HEK293 (cell line): ENCODE measurements at regions not wholly inside any gene's neighbourhood (a gene's known extent, or its start where the extent isn't known, plus 50 kb on each side); places are given as distances from the start of the nearest gene placed in this dataset.

Experiments used
- CTCF ChIA-PET: fragments of 350-600 bp; formaldehyde crosslinking; extraction: SDS; loops from one replicate; lab custom pipeline; 2021; ENCODE audit warnings: antibody characterized with exemption; lab: Yijun Ruan, JAX
- POLR2A ChIA-PET: fragments of 300-600 bp; formaldehyde crosslinking; extraction: SDS; loops from one replicate; lab custom pipeline; 2020; ENCODE audit warnings: antibody characterized with exemption, inconsistent platforms; lab: Yijun Ruan, JAX
- H3K27ac ChIP-seq: fragments of 200-500 bp; sonication (Bioruptor generic); 2 replicates; pipeline ENCODE4 v1.5.1; 2014; ENCODE audit warnings: low read depth, low read length, control low read depth, inconsistent platforms; ENCODE audit errors: extremely low read depth
- H3K36me3 ChIP-seq, 2 experiments: fragments of 200-500 bp in 1 of 2; sonication (Bioruptor generic) in 1 of 2; 1 replicate in 1 of 2; 2 replicates in 1 of 2; pipeline ENCODE4 v1.5.1; 2014 to 2017; ENCODE audit warnings: inconsistent platforms in 2 of 2, low read length in 2 of 2; ENCODE audit not compliant: control insufficient read depth in 2 of 2, insufficient read depth in 1 of 2
- H3K4me1 ChIP-seq: fragments of 200-500 bp; sonication (Bioruptor generic); 2 replicates; pipeline ENCODE4 v1.5.1; 2014; ENCODE audit warnings: mild to moderate bottlenecking, low read length, inconsistent platforms; ENCODE audit not compliant: control insufficient read depth, insufficient read depth
- H3K4me3 ChIP-seq: 2 replicates; pipeline ENCODE4 v1.5.1; 2011; ENCODE audit warnings: low read depth, mild to moderate bottlenecking, control low read depth, low read length, moderate library complexity
- H3K9me3 ChIP-seq: fragments of 200-500 bp; sonication (Bioruptor generic); 2 replicates; pipeline ENCODE4 v1.5.1; 2014; ENCODE audit warnings: low read depth, low read length, inconsistent platforms; ENCODE audit not compliant: control insufficient read depth, insufficient read depth
- EGR2 ChIP-seq: fragments of 450-650 bp; formaldehyde crosslinking; IDR thresholded peaks from 2 replicates; pipeline ENCODE4 v1.5.1; 2016; ENCODE audit warnings: low read depth, missing biosample characterization, missing genetic modification characterization
- HOXA7 ChIP-seq: sonication (generic); formaldehyde crosslinking; IDR thresholded peaks from 2 replicates; pipeline ENCODE4 v1.8.1; 2022; ENCODE audit warnings: missing genetic modification reagents, borderline replicate concordance
- IKZF3 ChIP-seq: fragments of 450-650 bp; IDR thresholded peaks from 2 replicates; pipeline ENCODE4 v1.5.0; 2018; ENCODE audit warnings: missing biosample characterization, mild to moderate bottlenecking, missing genetic modification characterization, moderate library complexity
- MZF1 ChIP-seq: fragments of 450-650 bp; formaldehyde crosslinking; IDR thresholded peaks from 2 replicates; pipeline ENCODE4 v1.5.1; 2017; ENCODE audit warnings: missing biosample characterization, missing genetic modification characterization, borderline replicate concordance
- PATZ1 ChIP-seq: fragments of 450-650 bp; formaldehyde crosslinking; IDR thresholded peaks from 2 replicates; pipeline ENCODE4 v1.5.1; 2016; ENCODE audit warnings: missing biosample characterization, missing genetic modification characterization
- RBAK ChIP-seq: fragments of 450-650 bp; formaldehyde crosslinking; IDR thresholded peaks from 2 replicates; pipeline ENCODE4 v1.5.1; 2016; ENCODE audit warnings: missing biosample characterization, missing genetic modification characterization
- YY1 ChIP-seq: fragments of 450-650 bp; formaldehyde crosslinking; IDR thresholded peaks from 2 replicates; pipeline ENCODE4 v1.5.1; 2018; ENCODE audit warnings: missing biosample characterization, missing genetic modification characterization
- ZBTB1 ChIP-seq: fragments of 450-650 bp; formaldehyde crosslinking; IDR thresholded peaks from 2 replicates; pipeline ENCODE4 v1.5.1; 2016; ENCODE audit warnings: missing biosample characterization, missing genetic modification characterization
- ZBTB20 ChIP-seq: fragments of 450-650 bp; formaldehyde crosslinking; IDR thresholded peaks from 2 replicates; pipeline ENCODE4 v1.5.1; 2016; ENCODE audit warnings: missing biosample characterization, missing genetic modification characterization
- ZFHX2 ChIP-seq: fragments of 450-650 bp; formaldehyde crosslinking; conservative IDR thresholded peaks from 2 replicates; pipeline ENCODE4 v1.5.1; 2016; ENCODE audit warnings: missing biosample characterization, missing genetic modification characterization
- ZIC2 ChIP-seq: fragments of 450-650 bp; formaldehyde crosslinking; IDR thresholded peaks from 2 replicates; pipeline ENCODE4 v1.5.1; 2016; ENCODE audit warnings: missing biosample characterization, missing genetic modification characterization
- ZNF16 ChIP-seq: fragments of 450-650 bp; formaldehyde crosslinking; IDR thresholded peaks from 2 replicates; pipeline ENCODE4 v1.5.1; 2016; ENCODE audit warnings: low read depth, missing biosample characterization, missing genetic modification characterization
- ZNF341 ChIP-seq: fragments of 450-650 bp; formaldehyde crosslinking; IDR thresholded peaks from 2 replicates; pipeline ENCODE4; 2016; ENCODE audit warnings: low read depth, missing biosample characterization, missing genetic modification characterization
- ZNF354C ChIP-seq: fragments of 450-650 bp; formaldehyde crosslinking; IDR thresholded peaks from 2 replicates; pipeline ENCODE4 v1.5.1; 2016; ENCODE audit warnings: missing biosample characterization, missing genetic modification characterization, low read depth, borderline replicate concordance
- ZNF398 ChIP-seq: fragments of 450-650 bp; formaldehyde crosslinking; IDR thresholded peaks from 2 replicates; pipeline ENCODE4 v1.5.1; 2017; ENCODE audit warnings: missing biosample characterization, missing genetic modification characterization
- ZNF514 ChIP-seq: fragments of 450-650 bp; formaldehyde crosslinking; IDR thresholded peaks from 2 replicates; pipeline ENCODE4 v1.5.1; 2016; ENCODE audit warnings: missing biosample characterization, missing genetic modification characterization
- ZNF555 ChIP-seq: fragments of 450-650 bp; formaldehyde crosslinking; conservative IDR thresholded peaks from 2 replicates; pipeline ENCODE4 v1.5.1; 2017; ENCODE audit warnings: missing biosample characterization, mild to moderate bottlenecking, missing genetic modification characterization, inconsistent platforms
- ZNF624 ChIP-seq: fragments of 450-650 bp; formaldehyde crosslinking; IDR thresholded peaks from 2 replicates; pipeline ENCODE4 v1.5.1; 2017; ENCODE audit warnings: missing biosample characterization, missing genetic modification characterization
- ZNF626 ChIP-seq: fragments of 450-650 bp; sonication (Bioruptor Pico); formaldehyde crosslinking; IDR thresholded peaks from 2 replicates; pipeline ENCODE4 v1.5.1; 2018; ENCODE audit warnings: missing biosample characterization, missing genetic modification characterization, inconsistent platforms
- ZNF629 ChIP-seq: fragments of 450-650 bp; formaldehyde crosslinking; IDR thresholded peaks from 2 replicates; pipeline ENCODE4 v1.5.1; 2017; ENCODE audit warnings: missing biosample characterization, missing genetic modification characterization
- ZNF792 ChIP-seq: fragments of 450-650 bp; formaldehyde crosslinking; IDR thresholded peaks from 2 replicates; pipeline ENCODE4 v1.5.1; 2016; ENCODE audit warnings: missing biosample characterization, missing genetic modification characterization
- TF ChIP-seq, protein P1 (sequence below): fragments of 450-650 bp; formaldehyde crosslinking; IDR thresholded peaks from 2 replicates; pipeline ENCODE4 v1.5.1; 2016; ENCODE audit warnings: missing biosample characterization, missing genetic modification characterization
- TF ChIP-seq, protein P2 (sequence below): fragments of 450-650 bp; formaldehyde crosslinking; IDR thresholded peaks from 2 replicates; pipeline ENCODE4 v1.5.1; 2017; ENCODE audit warnings: missing biosample characterization, missing genetic modification characterization

DNA sequence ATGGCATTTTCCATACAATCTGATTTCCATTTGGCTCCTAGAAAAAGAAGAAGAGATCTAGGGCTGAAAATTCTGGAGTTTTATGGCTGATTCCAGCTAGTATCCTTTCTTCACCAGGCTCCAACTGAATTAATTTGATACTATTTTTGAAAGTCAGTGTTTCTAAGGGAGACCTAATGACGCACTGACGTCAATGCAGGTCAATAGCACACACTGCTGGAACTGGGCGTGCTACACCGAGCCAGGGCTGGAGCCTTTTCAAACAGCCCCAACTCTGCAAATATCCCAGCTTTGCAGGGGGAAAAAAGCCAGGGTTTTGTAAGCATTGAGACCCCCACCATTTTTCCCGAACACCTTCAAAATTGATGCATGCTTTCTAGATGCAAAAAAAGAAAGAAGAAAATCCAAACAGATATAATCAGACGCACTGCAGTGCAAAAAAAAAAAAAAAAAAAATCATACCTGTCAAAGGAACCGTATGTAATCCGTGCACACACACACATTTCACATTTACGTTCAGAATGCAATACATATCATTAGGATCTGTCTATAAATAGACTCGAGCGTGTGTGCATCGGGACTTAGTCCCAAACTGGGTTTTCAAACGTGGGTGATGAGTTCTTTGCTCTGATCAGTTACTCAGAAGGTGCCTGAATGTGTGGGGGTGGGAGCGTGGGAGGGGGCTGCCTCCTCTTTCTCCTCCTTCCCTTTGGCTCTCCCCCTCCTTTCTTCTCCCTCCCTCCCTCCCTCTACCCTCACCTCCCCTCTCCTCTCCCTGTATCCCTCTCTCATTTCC, 124.5 kb upstream of the HSD17B12 start:
- CTCF ChIA-PET = interaction anchor here (0.6 to 2.9 kb wide), 5 partner anchors 10 to 737 kb away, joined by 3 to 22 read pairs (median 3); no protein-coding TSS in a partner anchor
- no peaks in the 10 kb centered on the region for H3K9me3 ChIP-seq
- no peaks in the 10 kb centered on the region for H3K36me3 ChIP-seq
- POLR2A ChIA-PET = no interaction called here
- no peak overlapping the region for H3K4me3 ChIP-seq
- no peak for TF ChIP-seq ZIC2 (tag by site-specific recombination)
- no peak for TF ChIP-seq ZNF16 (tag by site-specific recombination)
- TF ChIP-seq EGR2 (tag by site-specific recombination) = peak; percentile 70
- TF ChIP-seq, protein P1, sequence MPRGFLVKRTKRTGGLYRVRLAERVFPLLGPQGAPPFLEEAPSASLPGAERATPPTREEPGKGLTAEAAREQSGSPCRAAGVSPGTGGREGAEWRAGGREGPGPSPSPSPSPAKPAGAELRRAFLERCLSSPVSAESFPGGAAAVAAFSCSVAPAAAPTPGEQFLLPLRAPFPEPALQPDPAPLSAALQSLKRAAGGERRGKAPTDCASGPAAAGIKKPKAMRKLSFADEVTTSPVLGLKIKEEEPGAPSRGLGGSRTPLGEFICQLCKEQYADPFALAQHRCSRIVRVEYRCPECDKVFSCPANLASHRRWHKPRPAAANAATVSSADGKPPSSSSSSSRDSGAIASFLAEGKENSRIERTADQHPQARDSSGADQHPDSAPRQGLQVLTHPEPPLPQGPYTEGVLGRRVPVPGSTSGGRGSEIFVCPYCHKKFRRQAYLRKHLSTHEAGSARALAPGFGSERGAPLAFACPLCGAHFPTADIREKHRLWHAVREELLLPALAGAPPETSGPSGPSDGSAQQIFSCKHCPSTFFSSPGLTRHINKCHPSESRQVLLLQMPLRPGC (tag by site-specific recombination) = no peak
- TF ChIP-seq HOXA7 (CRISPR knock-in tag) = no peak
- TF ChIP-seq ZNF398 (tag by site-specific recombination) = peak; percentile 57
- 0 out of 2 replicates have a peak, but pooled peaks have one; percentile 16 for TF ChIP-seq ZNF629 (tag by site-specific recombination)
- peak; percentile 78 for TF ChIP-seq ZFHX2 (tag by site-specific recombination)
- no peak overlapping the region for H3K27ac ChIP-seq
- H3K4me1 ChIP-seq = no peaks in the 10 kb centered on the region

DNA sequence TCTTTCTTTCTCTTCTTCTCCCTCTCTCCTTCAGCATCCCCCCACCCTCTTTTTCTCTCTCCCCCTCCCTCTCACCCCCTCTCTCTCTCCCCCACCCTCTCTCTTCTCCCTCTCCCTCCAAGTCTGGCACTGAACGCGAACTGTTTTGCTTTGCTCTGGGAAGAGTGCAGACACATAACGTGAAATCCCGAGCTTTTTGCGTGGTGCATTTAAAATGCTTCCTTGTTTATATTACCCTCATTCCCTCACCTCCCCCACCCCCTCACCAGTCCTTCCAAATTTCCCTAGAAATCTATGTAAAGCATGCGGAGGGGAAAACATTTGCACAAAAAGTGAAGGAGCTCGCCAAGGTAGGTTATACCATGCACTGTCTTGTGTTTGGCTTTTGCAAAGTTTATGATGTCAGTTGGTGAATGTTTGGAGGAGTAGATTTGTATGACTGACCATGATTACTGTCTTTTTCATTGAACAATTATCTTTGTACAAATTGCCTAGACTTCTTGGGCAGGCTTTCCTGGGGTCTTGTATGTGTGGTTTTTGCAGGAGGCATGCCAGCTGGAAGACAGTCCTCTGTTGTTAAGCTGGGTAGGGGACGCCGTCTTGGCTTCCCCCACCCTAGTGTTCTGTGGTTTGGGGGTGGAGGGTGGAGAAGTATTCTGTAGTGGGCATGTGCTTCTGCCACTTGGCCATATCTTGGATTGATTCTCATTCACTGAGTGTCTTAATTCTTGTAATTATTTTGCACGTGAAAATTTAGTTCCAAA, 123.7 kb upstream of the HSD17B12 start:
- Histone ChIP-seq H3K36me3 (no peaks in the 10 kb centered on the region), H3K27ac (no peak overlapping the region), H3K4me3 (no peak overlapping the region), H3K9me3 (no peaks in the 10 kb centered on the region), H3K4me1 (no peaks in the 10 kb centered on the region)
- ChIA-PET CTCF (interaction anchor here (0.6 to 2.9 kb wide), 6 partner anchors 10 to 1570 kb away, joined by 3 to 22 read pairs (median 3); no protein-coding TSS in a partner anchor), POLR2A (no interaction called here)
- TF ChIP-seq IKZF3 (no peak), ZNF624 (no peak), RBAK (tag by site-specific recombination) (no peak), ZBTB1 (no peak), ZNF354C (tag by site-specific recombination) (no peak), YY1 (tag by site-specific recombination) (no peak), ZNF792 (tag by site-specific recombination) (no peak), ZNF555 (tag by site-specific recombination) (no peak), ZNF626 (tag by site-specific recombination) (no peak), ZNF341 (tag by site-specific recombination) (no peak), ZBTB20 (tag by site-specific recombination) (no peak), ZNF514 (tag by site-specific recombination) (no peak), MZF1 (tag by site-specific recombination) (no peak), PATZ1 (tag by site-specific recombination) (no peak)
- TF ChIP-seq, protein P2, sequence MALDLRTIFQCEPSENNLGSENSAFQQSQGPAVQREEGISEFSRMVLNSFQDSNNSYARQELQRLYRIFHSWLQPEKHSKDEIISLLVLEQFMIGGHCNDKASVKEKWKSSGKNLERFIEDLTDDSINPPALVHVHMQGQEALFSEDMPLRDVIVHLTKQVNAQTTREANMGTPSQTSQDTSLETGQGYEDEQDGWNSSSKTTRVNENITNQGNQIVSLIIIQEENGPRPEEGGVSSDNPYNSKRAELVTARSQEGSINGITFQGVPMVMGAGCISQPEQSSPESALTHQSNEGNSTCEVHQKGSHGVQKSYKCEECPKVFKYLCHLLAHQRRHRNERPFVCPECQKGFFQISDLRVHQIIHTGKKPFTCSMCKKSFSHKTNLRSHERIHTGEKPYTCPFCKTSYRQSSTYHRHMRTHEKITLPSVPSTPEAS = no peak
